Neural cell (in vitro differentiated cells): ENCODE measurements at regions not wholly inside any gene's neighbourhood (a gene's known extent, or its start where the extent isn't known, plus 50 kb on each side); places are given as distances from the start of the nearest gene placed in this dataset.

Experiments used
- H2AFZ ChIP-seq: fragments of 200-600, 300-800 bp; sonication (generic), shearing (Covaris generic); 2 replicates; pipeline ENCODE4 v1.6.0; 2014; ENCODE audit warnings: low read depth, mild to moderate bottlenecking, antibody characterized with exemption, low read length, moderate library complexity
- H3F3A ChIP-seq: fragments of 200-600 bp; shearing (Covaris generic); 2 replicates; pipeline ENCODE4 v1.6.1; 2016; ENCODE audit warnings: mild to moderate bottlenecking, moderate library complexity, mixed read lengths, antibody characterized with exemption, low read length; ENCODE audit not compliant: insufficient read depth, poor library complexity, severe bottlenecking
- H3K27ac ChIP-seq: fragments of 200-600, 300-800 bp; sonication (generic), shearing (Covaris generic); 2 replicates; pipeline ENCODE4 v1.5.1; 2014; ENCODE audit warnings: mild to moderate bottlenecking, low read length, moderate library complexity
- H3K27me3 ChIP-seq: fragments of 300-800, 200-600 bp; sonication (generic), shearing (Covaris generic); 2 replicates; pipeline ENCODE4 v1.6.0; 2014; ENCODE audit warnings: mild to moderate bottlenecking, low read depth, low read length, moderate library complexity; ENCODE audit not compliant: insufficient read depth
- H3K36me3 ChIP-seq: fragments of 300-800, 200-600 bp; sonication (generic), shearing (Covaris generic); 2 replicates; pipeline ENCODE4 v1.5.1; 2014; ENCODE audit warnings: mild to moderate bottlenecking, antibody characterized with exemption, low read length, moderate library complexity; ENCODE audit not compliant: insufficient read depth
- H3K4me2 ChIP-seq: fragments of 300-800, 200-600 bp; sonication (generic), shearing (Covaris generic); 2 replicates; pipeline ENCODE4 v1.6.0; 2014; ENCODE audit warnings: mild to moderate bottlenecking, low read length
- H3K4me3 ChIP-seq: fragments of 300-800, 200-600 bp; sonication (generic), shearing (Covaris generic); 2 replicates; pipeline ENCODE4 v1.5.1; 2014; ENCODE audit warnings: mild to moderate bottlenecking, low read length, moderate library complexity
- H3K79me2 ChIP-seq: fragments of 200-600 bp; shearing (Covaris generic); replicated peaks from 2 replicates; pipeline ENCODE4 v1.6.0; 2014; ENCODE audit warnings: mild to moderate bottlenecking, low read length, moderate library complexity; ENCODE audit not compliant: insufficient read depth
- H3K9ac ChIP-seq: fragments of 300-800, 200-600 bp; sonication (generic), shearing (Covaris generic); 2 replicates; pipeline ENCODE4 v1.6.1; 2016; ENCODE audit warnings: mild to moderate bottlenecking, low read length, mixed read lengths
- H3K9me2 ChIP-seq: fragments of 200-600 bp; shearing (Covaris generic); 2 replicates; pipeline ENCODE4 v1.6.1; 2016; ENCODE audit warnings: mild to moderate bottlenecking, low read length, mixed read lengths; ENCODE audit not compliant: insufficient read depth
- H3K9me3 ChIP-seq: fragments of 200-600, 300-800 bp; sonication (generic), shearing (Covaris generic); 2 replicates; pipeline ENCODE4 v1.6.1; 2016; ENCODE audit warnings: mild to moderate bottlenecking, mixed run types, low read length, moderate library complexity, mixed read lengths
- H4K20me1 ChIP-seq: fragments of 200-600 bp; shearing (Covaris generic); 2 replicates; pipeline ENCODE4 v1.6.1; 2016; ENCODE audit warnings: mild to moderate bottlenecking, mixed run types; ENCODE audit not compliant: insufficient read depth
- CTCF ChIP-seq: fragments of 450-650 bp; IDR thresholded peaks from 2 replicates; pipeline ENCODE4 v1.5.1; 2014; ENCODE audit warnings: antibody characterized with exemption, mild to moderate bottlenecking, moderate library complexity; ENCODE audit not compliant: poor library complexity, severe bottlenecking
- EP300 ChIP-seq: fragments of 450-650 bp; conservative IDR thresholded peaks from 2 replicates; pipeline ENCODE4 v1.6.1; 2014; ENCODE audit warnings: antibody characterized with exemption, mild to moderate bottlenecking, moderate library complexity; ENCODE audit not compliant: poor library complexity, severe bottlenecking
- EZH2 ChIP-seq: fragments of 200-600, 300-800 bp; shearing (Covaris generic), sonication (generic); IDR thresholded peaks from 2 replicates; pipeline ENCODE4 v1.6.1; 2014; ENCODE audit warnings: antibody characterized with exemption, low read length, borderline replicate concordance, mild to moderate bottlenecking; ENCODE audit not compliant: insufficient read depth, poor library complexity, severe bottlenecking
- MXI1 ChIP-seq: fragments of 450-650 bp; conservative IDR thresholded peaks from 2 replicates; pipeline ENCODE4 v1.6.1; 2014; ENCODE audit warnings: antibody characterized with exemption, mild to moderate bottlenecking; ENCODE audit not compliant: poor library complexity, severe bottlenecking
- POLR2AphosphoS5 ChIP-seq: IDR thresholded peaks from 2 replicates; pipeline ENCODE4 v1.6.1; 2012
- RAD21 ChIP-seq: fragments of 450-650 bp; conservative IDR thresholded peaks from 2 replicates; pipeline ENCODE4 v1.6.1; 2014; ENCODE audit warnings: antibody characterized with exemption, mild to moderate bottlenecking, moderate library complexity
- SMC3 ChIP-seq: fragments of 450-650 bp; conservative IDR thresholded peaks from 2 replicates; pipeline ENCODE4 v1.6.1; 2014; ENCODE audit warnings: antibody characterized with exemption, mild to moderate bottlenecking, moderate library complexity; ENCODE audit not compliant: poor library complexity
- TAF1 ChIP-seq: IDR thresholded peaks from 2 replicates; pipeline ENCODE4 v1.6.1; 2012; ENCODE audit warnings: low read depth
- TF ChIP-seq, protein P1 (sequence below): IDR thresholded peaks from 2 replicates; pipeline ENCODE4 v1.6.1; 2012; ENCODE audit warnings: borderline replicate concordance

DNA sequence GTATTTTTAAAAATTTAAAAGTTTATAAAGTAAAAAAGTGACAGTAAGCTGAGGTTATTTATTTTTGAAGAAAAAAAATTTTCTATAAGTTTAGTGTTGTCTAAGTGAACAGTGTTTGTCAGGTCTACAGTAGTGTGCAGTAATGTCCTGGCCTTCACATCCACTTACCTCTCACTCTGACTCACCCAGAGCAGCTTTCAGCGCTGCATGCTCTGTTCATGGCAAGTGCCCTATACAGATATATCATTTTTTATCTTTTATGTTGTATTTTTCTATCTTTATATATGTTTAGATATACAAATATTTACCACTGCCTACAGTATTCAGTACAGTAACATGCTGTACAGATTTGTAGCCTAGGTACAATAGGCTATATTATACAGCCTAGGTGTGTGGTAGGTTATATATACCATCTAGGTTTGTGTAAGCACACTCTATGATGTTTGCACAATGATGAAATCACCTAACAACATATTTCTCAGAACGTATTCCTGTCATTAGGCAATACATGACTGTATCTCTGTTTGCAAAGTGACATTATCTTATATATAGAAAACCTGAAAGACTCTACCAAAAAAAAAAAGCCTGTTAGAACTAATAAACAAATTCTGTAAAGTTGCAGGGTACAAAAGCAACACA is 75.9 kb upstream of the TMC3 start:
- Histone ChIP-seq H3K36me3 (no peaks in the 10 kb centered on the region), H3K9me3 (peaks cover 5% of the 10 kb centered on the region), H3K27ac (no peak overlapping the region), H3K4me2 (no peak overlapping the region), H3K79me2 (no peaks in the 10 kb centered on the region), H4K20me1 (no peaks in the 10 kb centered on the region), H2AFZ (no peak overlapping the region), H3F3A (no peaks in the 10 kb centered on the region), H3K4me3 (no peak overlapping the region), H3K9ac (no peak overlapping the region), H3K27me3 (no peaks in the 10 kb centered on the region), H3K9me2 (no peaks in the 10 kb centered on the region)
- TF ChIP-seq MXI1 (no peak), TAF1 (no peak), RAD21 (no peak), EZH2 (no peak), SMC3 (no peak), CTCF (no peak), POLR2AphosphoS5 (no peak), EP300 (no peak)
- TF ChIP-seq, protein P1, sequence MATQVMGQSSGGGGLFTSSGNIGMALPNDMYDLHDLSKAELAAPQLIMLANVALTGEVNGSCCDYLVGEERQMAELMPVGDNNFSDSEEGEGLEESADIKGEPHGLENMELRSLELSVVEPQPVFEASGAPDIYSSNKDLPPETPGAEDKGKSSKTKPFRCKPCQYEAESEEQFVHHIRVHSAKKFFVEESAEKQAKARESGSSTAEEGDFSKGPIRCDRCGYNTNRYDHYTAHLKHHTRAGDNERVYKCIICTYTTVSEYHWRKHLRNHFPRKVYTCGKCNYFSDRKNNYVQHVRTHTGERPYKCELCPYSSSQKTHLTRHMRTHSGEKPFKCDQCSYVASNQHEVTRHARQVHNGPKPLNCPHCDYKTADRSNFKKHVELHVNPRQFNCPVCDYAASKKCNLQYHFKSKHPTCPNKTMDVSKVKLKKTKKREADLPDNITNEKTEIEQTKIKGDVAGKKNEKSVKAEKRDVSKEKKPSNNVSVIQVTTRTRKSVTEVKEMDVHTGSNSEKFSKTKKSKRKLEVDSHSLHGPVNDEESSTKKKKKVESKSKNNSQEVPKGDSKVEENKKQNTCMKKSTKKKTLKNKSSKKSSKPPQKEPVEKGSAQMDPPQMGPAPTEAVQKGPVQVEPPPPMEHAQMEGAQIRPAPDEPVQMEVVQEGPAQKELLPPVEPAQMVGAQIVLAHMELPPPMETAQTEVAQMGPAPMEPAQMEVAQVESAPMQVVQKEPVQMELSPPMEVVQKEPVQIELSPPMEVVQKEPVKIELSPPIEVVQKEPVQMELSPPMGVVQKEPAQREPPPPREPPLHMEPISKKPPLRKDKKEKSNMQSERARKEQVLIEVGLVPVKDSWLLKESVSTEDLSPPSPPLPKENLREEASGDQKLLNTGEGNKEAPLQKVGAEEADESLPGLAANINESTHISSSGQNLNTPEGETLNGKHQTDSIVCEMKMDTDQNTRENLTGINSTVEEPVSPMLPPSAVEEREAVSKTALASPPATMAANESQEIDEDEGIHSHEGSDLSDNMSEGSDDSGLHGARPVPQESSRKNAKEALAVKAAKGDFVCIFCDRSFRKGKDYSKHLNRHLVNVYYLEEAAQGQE = no peak

- no peak overlapping the region for H3K4me3 ChIP-seq
- H3K9ac ChIP-seq = no peak overlapping the region
- no peak overlapping the region for H3K27ac ChIP-seq
- H3F3A ChIP-seq = no peaks in the 10 kb centered on the region
- no peak overlapping the region for H3K4me2 ChIP-seq
- H4K20me1 ChIP-seq = no peaks in the 10 kb centered on the region
- H3K27me3 ChIP-seq = no peaks in the 10 kb centered on the region
- H3K36me3 ChIP-seq = no peaks in the 10 kb centered on the region
- no peaks in the 10 kb centered on the region for H3K79me2 ChIP-seq
- H2AFZ ChIP-seq = no peak overlapping the region
- TF ChIP-seq, protein P1 = no peak
- TF ChIP-seq EP300 (no peak), CTCF (no peak), POLR2AphosphoS5 (no peak), MXI1 (no peak), EZH2 (no peak), RAD21 (no peak), SMC3 (no peak)
- peaks cover 5% of the 10 kb centered on the region for H3K9me3 ChIP-seq
- no peaks in the 10 kb centered on the region for H3K9me2 ChIP-seq
Observed at GRCh38 chr15:81443040-81443820, 69.2 kb upstream of the TMC3 start.
